Hepatocyte (in vitro differentiated cells): ENCODE measurements at regions not wholly inside any gene's neighbourhood (a gene's known extent, or its start where the extent isn't known, plus 50 kb on each side); places are given as distances from the start of the nearest gene placed in this dataset.

Experiments used
- DNase-seq: peaks from one replicate; pipeline ENCODE4 v3.0.0-alpha.2; 2016; ENCODE audit warnings: low spot score
- H2AFZ ChIP-seq: fragments of 200-600 bp; sonication (generic); 2 replicates; pipeline ENCODE4 v1.6.0; 2016; ENCODE audit warnings: antibody characterized with exemption, mild to moderate bottlenecking
- H3K27ac ChIP-seq: fragments of 200-600 bp; sonication (generic); 2 replicates; pipeline ENCODE4 v1.5.1; 2016; ENCODE audit warnings: mild to moderate bottlenecking
- H3K27me3 ChIP-seq: fragments of 200-600 bp; sonication (generic); 2 replicates; pipeline ENCODE4 v1.6.1; 2016
- H3K36me3 ChIP-seq: fragments of 200-600 bp; sonication (generic); replicated peaks from 2 replicates; pipeline ENCODE4 v1.5.1; 2016; ENCODE audit warnings: low read depth; ENCODE audit not compliant: insufficient read depth
- H3K4me1 ChIP-seq: fragments of 200-600 bp; sonication (generic); 2 replicates; pipeline ENCODE4 v1.5.1; 2016; ENCODE audit warnings: mild to moderate bottlenecking, moderate library complexity; ENCODE audit not compliant: insufficient read depth
- H3K4me2 ChIP-seq: fragments of 200-600 bp; sonication (generic); 2 replicates; pipeline ENCODE4 v1.6.0; 2016
- H3K4me3 ChIP-seq: fragments of 200-600 bp; sonication (generic); 2 replicates; pipeline ENCODE4 v1.5.1; 2016; ENCODE audit warnings: mild to moderate bottlenecking
- H3K79me2 ChIP-seq: fragments of 200-600 bp; sonication (generic); 2 replicates; pipeline ENCODE4 v1.6.0; 2017; ENCODE audit warnings: mild to moderate bottlenecking
- H3K9me2 ChIP-seq: fragments of 200-600 bp; sonication (generic); replicated peaks from 2 replicates; pipeline ENCODE4 v1.6.0; 2017; ENCODE audit warnings: mild to moderate bottlenecking; ENCODE audit not compliant: insufficient read depth
- H3K9me3 ChIP-seq: fragments of 200-600 bp; sonication (generic); 2 replicates; pipeline ENCODE4 v1.5.1; 2016; ENCODE audit warnings: low read depth, mild to moderate bottlenecking
- H4K20me1 ChIP-seq: fragments of 200-600 bp; sonication (generic); 2 replicates; pipeline ENCODE4 v1.6.0; 2016; ENCODE audit warnings: mild to moderate bottlenecking; ENCODE audit not compliant: insufficient read depth, poor library complexity, severe bottlenecking
- CTCF ChIP-seq: fragments of 200-600 bp; sonication (generic); IDR thresholded peaks from 2 replicates; pipeline ENCODE4 v1.5.1; 2016; ENCODE audit warnings: antibody characterized with exemption, mild to moderate bottlenecking; ENCODE audit not compliant: poor library complexity
- EZH2 ChIP-seq: fragments of 200-600 bp; sonication (generic); IDR thresholded peaks from 2 replicates; pipeline ENCODE4 v1.6.1; 2016; ENCODE audit warnings: antibody characterized with exemption, mild to moderate bottlenecking, borderline replicate concordance
- EZH2phosphoT487 ChIP-seq: fragments of 200-600 bp; sonication (generic); IDR thresholded peaks from one replicate; pipeline ENCODE4 v1.6.1; 2018; ENCODE audit warnings: antibody characterized with exemption, mild to moderate bottlenecking, low read depth, moderate library complexity; ENCODE audit not compliant: unreplicated experiment, severe bottlenecking
- WGBS: methylation state at CpG from one replicate; pipeline ENCODE4 v1.1.6; 2016; ENCODE audit warnings: low lambda C conversion rate; ENCODE audit errors: missing lambda C conversion rate; 5-methylcytosine and 5-hydroxymethylcytosine counted together

GRCh38 chr6:125365230-125365629, 63.5 kb upstream of the HDDC2 start:
- 79% methylated on average over 5 of the region's 5 CpGs for WGBS
- Histone ChIP-seq H3K27ac (no peak overlapping the region), H3K9me2 (no peaks in the 10 kb centered on the region), H4K20me1 (no peaks in the 10 kb centered on the region), H3K79me2 (no peaks in the 10 kb centered on the region), H3K36me3 (no peaks in the 10 kb centered on the region), H2AFZ (no peak overlapping the region), H3K4me3 (no peak overlapping the region), H3K4me1 (peaks cover 11% of the 10 kb centered on the region), H3K27me3 (peaks cover 7% of the 10 kb centered on the region), H3K9me3 (no peaks in the 10 kb centered on the region), H3K4me2 (no peak overlapping the region)
- no peak for DNase-seq
- TF ChIP-seq EZH2, result no peak
- no peak for TF ChIP-seq EZH2phosphoT487
- TF ChIP-seq CTCF, result no peak

GRCh38 chr6:125367036-125367782, 65.4 kb upstream of the HDDC2 start:
- H3K4me2 ChIP-seq, result no peak overlapping the region

GRCh38 chr6:125370343-125370742, 68.6 kb upstream of the HDDC2 start:
- no peak overlapping the region for H3K4me2 ChIP-seq
- no peak for DNase-seq
- no peaks in the 10 kb centered on the region for H3K36me3 ChIP-seq
- no peak overlapping the region for H3K4me3 ChIP-seq
- H3K27ac ChIP-seq, result no peak overlapping the region
- no peaks in the 10 kb centered on the region for H3K4me1 ChIP-seq
- H2AFZ ChIP-seq, result no peak overlapping the region
- no peaks in the 10 kb centered on the region for H3K9me3 ChIP-seq
- H3K79me2 ChIP-seq, result no peaks in the 10 kb centered on the region
- no peaks in the 10 kb centered on the region for H3K27me3 ChIP-seq
- no peak for TF ChIP-seq EZH2
- TF ChIP-seq CTCF, result no peak
- no peak for TF ChIP-seq EZH2phosphoT487
- WGBS, result 53% methylated on average over 8 of the region's 8 CpGs
- no peaks in the 10 kb centered on the region for H3K9me2 ChIP-seq
- no peaks in the 10 kb centered on the region for H4K20me1 ChIP-seq

More at GRCh38 chr6:125367036-125367782, 65.4 kb upstream of the HDDC2 start:
- no peaks in the 10 kb centered on the region for H3K9me2 ChIP-seq
- H3K79me2 ChIP-seq, result no peaks in the 10 kb centered on the region
- TF ChIP-seq CTCF, result no peak
- TF ChIP-seq EZH2phosphoT487, result no peak
- no peak for TF ChIP-seq EZH2
- H3K27ac ChIP-seq, result no peak overlapping the region
- WGBS, result 97% methylated on average over 3 of the region's 3 CpGs
- H3K36me3 ChIP-seq, result no peaks in the 10 kb centered on the region
- peaks cover 7% of the 10 kb centered on the region for H3K27me3 ChIP-seq
- no peak overlapping the region for H3K4me3 ChIP-seq
- peaks cover 11% of the 10 kb centered on the region for H3K4me1 ChIP-seq
- no peaks in the 10 kb centered on the region for H4K20me1 ChIP-seq
- no peak overlapping the region for H2AFZ ChIP-seq
- no peaks in the 10 kb centered on the region for H3K9me3 ChIP-seq
- no peak for DNase-seq
